ENCODE measurements at regions not wholly inside any gene's neighbourhood (a gene's known extent, or its start where the extent isn't known, plus 50 kb on each side); places are given as distances from the start of the nearest gene placed in this dataset.

GRCh38 chr1:232307296-232308017, 322.5 kb downstream of the SIPA1L2 start:
- no peak overlapping the region for H3K9ac ChIP-seq (ENCODE audit: insufficient read length, low read depth)
- peak; percentile 43 for DNase-seq (ENCODE audit: low read depth, low spot score)
- H3K27me3 ChIP-seq (ENCODE audit: insufficient read depth, insufficient read length) = no peaks in the 10 kb centered on the region
- peaks cover 4% of the 10 kb centered on the region for H3K4me1 ChIP-seq (ENCODE audit: insufficient read depth, insufficient read length)
- H3K36me3 ChIP-seq (ENCODE audit: insufficient read depth, insufficient read length, low read length) = no peaks in the 10 kb centered on the region
- no peak for TF ChIP-seq YY1 (IDR thresholded peaks at IDR 0.05; ENCODE audit: insufficient read depth, insufficient read length)
- no peak for TF ChIP-seq SUZ12 (IDR thresholded peaks at IDR 0.05; ENCODE audit: extremely low read depth, insufficient read depth, insufficient read length)
- no peak for TF ChIP-seq ZNF274 (IDR thresholded peaks at IDR 0.05; ENCODE audit: low read depth, low read length)
- no peaks in the 10 kb centered on the region for H3K9me3 ChIP-seq (ENCODE audit: insufficient read depth, low read length)
- no peak overlapping the region for H3K4me3 ChIP-seq (ENCODE audit: insufficient read length, low read depth)

GRCh38 chr1:232306269-232306961, 323.5 kb downstream of the SIPA1L2 start:
- Histone ChIP-seq H3K4me1 (ENCODE audit: insufficient read depth, insufficient read length) (peaks cover 8% of the 10 kb centered on the region), H3K27me3 (ENCODE audit: insufficient read depth, insufficient read length) (no peaks in the 10 kb centered on the region), H3K9me3 (ENCODE audit: insufficient read depth, low read length) (no peaks in the 10 kb centered on the region), H3K9ac (ENCODE audit: insufficient read length, low read depth) (no peak overlapping the region), H3K4me3 (ENCODE audit: insufficient read length, low read depth) (no peak overlapping the region), H3K36me3 (ENCODE audit: insufficient read depth, insufficient read length, low read length) (no peaks in the 10 kb centered on the region)
- TF ChIP-seq SUZ12 (IDR thresholded peaks at IDR 0.05; ENCODE audit: extremely low read depth, insufficient read depth, insufficient read length) = no peak
- no peak for TF ChIP-seq YY1 (IDR thresholded peaks at IDR 0.05; ENCODE audit: insufficient read depth, insufficient read length)
- TF ChIP-seq ZNF274 (IDR thresholded peaks at IDR 0.05; ENCODE audit: low read depth, low read length) = no peak
- peak; percentile 44 for DNase-seq (ENCODE audit: low read depth, low spot score)

DNA sequence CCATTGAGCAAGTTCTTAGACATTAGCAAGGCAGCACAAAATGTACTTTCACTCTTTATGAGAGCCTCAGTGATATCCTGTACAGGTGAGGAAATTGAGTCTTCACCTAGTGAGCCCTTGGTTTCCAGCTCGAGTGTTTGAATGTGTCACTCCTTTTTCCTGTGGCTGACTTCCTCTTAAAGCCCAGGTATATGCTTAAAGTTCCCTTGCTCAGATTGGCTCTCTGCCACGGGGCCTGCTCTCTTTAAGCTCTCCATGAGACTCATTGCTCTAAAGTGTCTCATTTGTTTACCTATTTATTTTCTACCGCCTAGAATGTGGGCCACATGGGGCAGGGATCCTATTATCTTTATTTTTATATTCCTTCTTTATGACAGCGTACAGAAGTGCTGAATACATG, 324.9 kb downstream of the SIPA1L2 start:
- Histone ChIP-seq H3K4me1 (ENCODE audit: insufficient read depth, insufficient read length) (peaks cover 8% of the 10 kb centered on the region), H3K36me3 (ENCODE audit: insufficient read depth, insufficient read length, low read length) (no peaks in the 10 kb centered on the region), H3K9me3 (ENCODE audit: insufficient read depth, low read length) (no peaks in the 10 kb centered on the region), H3K27me3 (ENCODE audit: insufficient read depth, insufficient read length) (no peaks in the 10 kb centered on the region), H3K4me3 (ENCODE audit: insufficient read length, low read depth) (no peak overlapping the region), H3K9ac (ENCODE audit: insufficient read length, low read depth) (no peak overlapping the region)
- DNase-seq (ENCODE audit: low read depth, low spot score) = no peak
- TF ChIP-seq YY1 (IDR thresholded peaks at IDR 0.05; ENCODE audit: insufficient read depth, insufficient read length) = no peak
- TF ChIP-seq ZNF274 (IDR thresholded peaks at IDR 0.05; ENCODE audit: low read depth, low read length) = no peak
- TF ChIP-seq SUZ12 (IDR thresholded peaks at IDR 0.05; ENCODE audit: extremely low read depth, insufficient read depth, insufficient read length) = no peak

DNA sequence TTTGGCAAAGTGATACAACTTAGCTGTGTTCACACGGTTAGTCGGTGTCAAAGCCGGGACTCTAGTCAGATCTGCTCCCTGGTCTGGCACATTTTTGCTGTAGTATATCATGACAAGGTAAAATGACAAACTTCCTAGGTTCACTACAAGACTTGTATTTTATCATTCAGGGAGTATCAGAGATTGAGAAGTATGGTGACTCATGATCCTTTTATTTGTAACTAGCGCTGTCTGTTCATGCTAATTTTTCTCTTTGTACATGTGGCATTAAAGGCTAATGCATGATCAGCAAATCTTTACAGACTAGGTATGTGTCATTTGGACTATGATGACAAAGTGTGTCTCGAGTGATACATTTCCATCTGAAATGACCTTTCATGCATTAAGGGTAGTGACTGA, 326.7 kb downstream of the SIPA1L2 start:
- DNase-seq (ENCODE audit: low read depth, low spot score) = no peak
- Histone ChIP-seq H3K27me3 (ENCODE audit: insufficient read depth, insufficient read length) (no peaks in the 10 kb centered on the region), H3K4me1 (ENCODE audit: insufficient read depth, insufficient read length) (peaks cover 8% of the 10 kb centered on the region), H3K36me3 (ENCODE audit: insufficient read depth, insufficient read length, low read length) (no peaks in the 10 kb centered on the region), H3K4me3 (ENCODE audit: insufficient read length, low read depth) (no peak overlapping the region), H3K9me3 (ENCODE audit: insufficient read depth, low read length) (no peaks in the 10 kb centered on the region), H3K9ac (ENCODE audit: insufficient read length, low read depth) (no peak overlapping the region)
- TF ChIP-seq SUZ12 (IDR thresholded peaks at IDR 0.05; ENCODE audit: extremely low read depth, insufficient read depth, insufficient read length) = no peak
- no peak for TF ChIP-seq YY1 (IDR thresholded peaks at IDR 0.05; ENCODE audit: insufficient read depth, insufficient read length)
- TF ChIP-seq ZNF274 (IDR thresholded peaks at IDR 0.05; ENCODE audit: low read depth, low read length) = no peak

- Histone ChIP-seq H3K4me1 (ENCODE audit: insufficient read depth, insufficient read length) (peaks cover 8% of the 10 kb centered on the region), H3K4me3 (ENCODE audit: insufficient read length, low read depth) (no peak overlapping the region), H3K9me3 (ENCODE audit: insufficient read depth, low read length) (no peaks in the 10 kb centered on the region), H3K9ac (ENCODE audit: insufficient read length, low read depth) (no peak overlapping the region), H3K27me3 (ENCODE audit: insufficient read depth, insufficient read length) (no peaks in the 10 kb centered on the region), H3K36me3 (ENCODE audit: insufficient read depth, insufficient read length, low read length) (no peaks in the 10 kb centered on the region)
- DNase-seq (ENCODE audit: low read depth, low spot score) = no peak
- TF ChIP-seq SUZ12 (IDR thresholded peaks at IDR 0.05; ENCODE audit: extremely low read depth, insufficient read depth, insufficient read length) = no peak
- TF ChIP-seq YY1 (IDR thresholded peaks at IDR 0.05; ENCODE audit: insufficient read depth, insufficient read length) = no peak
- TF ChIP-seq ZNF274 (IDR thresholded peaks at IDR 0.05; ENCODE audit: low read depth, low read length) = no peak
Measured at GRCh38 chr1:232302376-232303221, 327.3 kb downstream of the SIPA1L2 start.

GRCh38 chr1:232301246-232301645, 328.7 kb downstream of the SIPA1L2 start:
- Histone ChIP-seq H3K4me1 (ENCODE audit: insufficient read depth, insufficient read length) (peaks cover 4% of the 10 kb centered on the region), H3K9me3 (ENCODE audit: insufficient read depth, low read length) (no peaks in the 10 kb centered on the region), H3K27me3 (ENCODE audit: insufficient read depth, insufficient read length) (no peaks in the 10 kb centered on the region), H3K36me3 (ENCODE audit: insufficient read depth, insufficient read length, low read length) (no peaks in the 10 kb centered on the region), H3K9ac (ENCODE audit: insufficient read length, low read depth) (no peak overlapping the region), H3K4me3 (ENCODE audit: insufficient read length, low read depth) (no peak overlapping the region)
- TF ChIP-seq SUZ12 (IDR thresholded peaks at IDR 0.05; ENCODE audit: extremely low read depth, insufficient read depth, insufficient read length) = no peak
- TF ChIP-seq ZNF274 (IDR thresholded peaks at IDR 0.05; ENCODE audit: low read depth, low read length) = no peak
- TF ChIP-seq YY1 (IDR thresholded peaks at IDR 0.05; ENCODE audit: insufficient read depth, insufficient read length) = no peak
- DNase-seq (ENCODE audit: low read depth, low spot score) = no peak
